ENCODE measurements at regions not wholly inside any gene's neighbourhood (a gene's known extent, or its start where the extent isn't known, plus 50 kb on each side); places are given as distances from the start of the nearest gene placed in this dataset.
"Not testable (repeated sequence)": the region's sequence is repeated elsewhere in the genome, so short reads cannot be mapped to it uniquely, and the experiment has no call there.

GRCh38 chr14:97068293-97068692 is 271.1 kb downstream of the VRK1 start:
- H3K9ac ChIP-seq (ENCODE audit: low read length); H3K4me1 ChIP-seq (ENCODE audit: control insufficient read depth, insufficient read depth, low read length); H3K27me3 ChIP-seq (ENCODE audit: control insufficient read depth, insufficient read depth, low read length); H3K4me3 ChIP-seq (ENCODE audit: low read length); H3K9me3 ChIP-seq (ENCODE audit: control insufficient read depth, low read length); H3K36me3 ChIP-seq (ENCODE audit: control insufficient read depth, insufficient read depth, low read length): not testable (repeated sequence)

- no peaks in the 10 kb centered on the region for H3K4me1 ChIP-seq (ENCODE audit: control insufficient read depth, insufficient read depth, low read length)
- H3K36me3 ChIP-seq (ENCODE audit: control insufficient read depth, insufficient read depth, low read length), result no peaks in the 10 kb centered on the region
- H3K9me3 ChIP-seq (ENCODE audit: control insufficient read depth, low read length), result no peaks in the 10 kb centered on the region
- no peak overlapping the region for H3K9ac ChIP-seq (ENCODE audit: low read length)
- H3K27me3 ChIP-seq (ENCODE audit: control insufficient read depth, insufficient read depth, low read length), result no peaks in the 10 kb centered on the region
- H3K4me3 ChIP-seq (ENCODE audit: low read length), result no peak overlapping the region
Measured at GRCh38 chr14:97070259-97070658, 273.1 kb downstream of the VRK1 start.

- Histone ChIP-seq H3K4me1 (ENCODE audit: control insufficient read depth, insufficient read depth, low read length) (no peaks in the 10 kb centered on the region), H3K27me3 (ENCODE audit: control insufficient read depth, insufficient read depth, low read length) (no peaks in the 10 kb centered on the region), H3K9me3 (ENCODE audit: control insufficient read depth, low read length) (no peaks in the 10 kb centered on the region), H3K9ac (ENCODE audit: low read length) (no peak overlapping the region), H3K4me3 (ENCODE audit: low read length) (no peak overlapping the region), H3K36me3 (ENCODE audit: control insufficient read depth, insufficient read depth, low read length) (no peaks in the 10 kb centered on the region)
Measured at GRCh38 chr14:97071177-97071576, 274.0 kb downstream of the VRK1 start.

- Histone ChIP-seq H3K4me3 (ENCODE audit: low read length) (no peak overlapping the region), H3K9me3 (ENCODE audit: control insufficient read depth, low read length) (no peaks in the 10 kb centered on the region), H3K27me3 (ENCODE audit: control insufficient read depth, insufficient read depth, low read length) (no peaks in the 10 kb centered on the region), H3K9ac (ENCODE audit: low read length) (no peak overlapping the region), H3K4me1 (ENCODE audit: control insufficient read depth, insufficient read depth, low read length) (no peaks in the 10 kb centered on the region), H3K36me3 (ENCODE audit: control insufficient read depth, insufficient read depth, low read length) (no peaks in the 10 kb centered on the region)
Measured at GRCh38 chr14:97073622-97074021, 276.4 kb downstream of the VRK1 start.

- Histone ChIP-seq H3K9me3 (ENCODE audit: control insufficient read depth, low read length) (no peaks in the 10 kb centered on the region), H3K4me1 (ENCODE audit: control insufficient read depth, insufficient read depth, low read length) (no peaks in the 10 kb centered on the region), H3K4me3 (ENCODE audit: low read length) (no peak overlapping the region), H3K36me3 (ENCODE audit: control insufficient read depth, insufficient read depth, low read length) (no peaks in the 10 kb centered on the region), H3K27me3 (ENCODE audit: control insufficient read depth, insufficient read depth, low read length) (no peaks in the 10 kb centered on the region), H3K9ac (ENCODE audit: low read length) (no peak overlapping the region)
Measured at GRCh38 chr14:97074456-97074855, 277.3 kb downstream of the VRK1 start.

- Histone ChIP-seq H3K36me3 (ENCODE audit: control insufficient read depth, insufficient read depth, low read length) (no peaks in the 10 kb centered on the region), H3K4me1 (ENCODE audit: control insufficient read depth, insufficient read depth, low read length) (no peaks in the 10 kb centered on the region), H3K27me3 (ENCODE audit: control insufficient read depth, insufficient read depth, low read length) (no peaks in the 10 kb centered on the region), H3K4me3 (ENCODE audit: low read length) (no peak overlapping the region), H3K9ac (ENCODE audit: low read length) (no peak overlapping the region), H3K9me3 (ENCODE audit: control insufficient read depth, low read length) (no peaks in the 10 kb centered on the region)
Measured at GRCh38 chr14:97074856-97075255, 277.7 kb downstream of the VRK1 start.

- Histone ChIP-seq H3K27me3 (ENCODE audit: control insufficient read depth, insufficient read depth, low read length) (no peaks in the 10 kb centered on the region), H3K36me3 (ENCODE audit: control insufficient read depth, insufficient read depth, low read length) (no peaks in the 10 kb centered on the region), H3K9me3 (ENCODE audit: control insufficient read depth, low read length) (no peaks in the 10 kb centered on the region), H3K4me1 (ENCODE audit: control insufficient read depth, insufficient read depth, low read length) (no peaks in the 10 kb centered on the region), H3K9ac (ENCODE audit: low read length) (no peak overlapping the region), H3K4me3 (ENCODE audit: low read length) (no peak overlapping the region)
Measured at GRCh38 chr14:97077253-97077653, 280.1 kb downstream of the VRK1 start.

- no peak overlapping the region for H3K4me3 ChIP-seq (ENCODE audit: low read length)
- no peaks in the 10 kb centered on the region for H3K36me3 ChIP-seq (ENCODE audit: control insufficient read depth, insufficient read depth, low read length)
- H3K9me3 ChIP-seq (ENCODE audit: control insufficient read depth, low read length), result no peaks in the 10 kb centered on the region
- no peaks in the 10 kb centered on the region for H3K27me3 ChIP-seq (ENCODE audit: control insufficient read depth, insufficient read depth, low read length)
- no peak overlapping the region for H3K9ac ChIP-seq (ENCODE audit: low read length)
- H3K4me1 ChIP-seq (ENCODE audit: control insufficient read depth, insufficient read depth, low read length), result no peaks in the 10 kb centered on the region
Measured at GRCh38 chr14:97077687-97078086, 280.5 kb downstream of the VRK1 start.

- Histone ChIP-seq H3K27me3 (ENCODE audit: control insufficient read depth, insufficient read depth, low read length) (no peaks in the 10 kb centered on the region), H3K36me3 (ENCODE audit: control insufficient read depth, insufficient read depth, low read length) (no peaks in the 10 kb centered on the region), H3K9me3 (ENCODE audit: control insufficient read depth, low read length) (no peaks in the 10 kb centered on the region), H3K4me3 (ENCODE audit: low read length) (no peak overlapping the region), H3K9ac (ENCODE audit: low read length) (no peak overlapping the region), H3K4me1 (ENCODE audit: control insufficient read depth, insufficient read depth, low read length) (no peaks in the 10 kb centered on the region)
Measured at GRCh38 chr14:97080991-97081390, 283.8 kb downstream of the VRK1 start.

- H3K27me3 ChIP-seq (ENCODE audit: control insufficient read depth, insufficient read depth, low read length), result no peaks in the 10 kb centered on the region
- H3K9ac ChIP-seq (ENCODE audit: low read length), result no peak overlapping the region
Measured at GRCh38 chr14:97095269-97095668, 298.1 kb downstream of the VRK1 start.

GRCh38 chr14:97097296-97097695 is 300.1 kb downstream of the VRK1 start:
- H3K36me3 ChIP-seq (ENCODE audit: control insufficient read depth, insufficient read depth, low read length), result no peaks in the 10 kb centered on the region
- no peaks in the 10 kb centered on the region for H3K27me3 ChIP-seq (ENCODE audit: control insufficient read depth, insufficient read depth, low read length)
- no peaks in the 10 kb centered on the region for H3K9me3 ChIP-seq (ENCODE audit: control insufficient read depth, low read length)
- no peak overlapping the region for H3K9ac ChIP-seq (ENCODE audit: low read length)
- H3K4me1 ChIP-seq (ENCODE audit: control insufficient read depth, insufficient read depth, low read length), result no peaks in the 10 kb centered on the region
- H3K4me3 ChIP-seq (ENCODE audit: low read length), result no peak overlapping the region

More at GRCh38 chr14:97095269-97095668, 298.1 kb downstream of the VRK1 start:
- H3K4me3 ChIP-seq (ENCODE audit: low read length), result no peak overlapping the region
- no peaks in the 10 kb centered on the region for H3K36me3 ChIP-seq (ENCODE audit: control insufficient read depth, insufficient read depth, low read length)
- H3K9me3 ChIP-seq (ENCODE audit: control insufficient read depth, low read length), result no peaks in the 10 kb centered on the region
- no peaks in the 10 kb centered on the region for H3K4me1 ChIP-seq (ENCODE audit: control insufficient read depth, insufficient read depth, low read length)

GRCh38 chr14:97100306-97100705 is 303.1 kb downstream of the VRK1 start:
- H3K9me3 ChIP-seq (ENCODE audit: control insufficient read depth, low read length), result no peaks in the 10 kb centered on the region
- H3K27me3 ChIP-seq (ENCODE audit: control insufficient read depth, insufficient read depth, low read length), result no peaks in the 10 kb centered on the region
- H3K4me1 ChIP-seq (ENCODE audit: control insufficient read depth, insufficient read depth, low read length), result no peaks in the 10 kb centered on the region
- no peaks in the 10 kb centered on the region for H3K36me3 ChIP-seq (ENCODE audit: control insufficient read depth, insufficient read depth, low read length)
- H3K9ac ChIP-seq (ENCODE audit: low read length), result no peak overlapping the region
- no peak overlapping the region for H3K4me3 ChIP-seq (ENCODE audit: low read length)

- H3K4me1 ChIP-seq (ENCODE audit: control insufficient read depth, insufficient read depth, low read length), result no peaks in the 10 kb centered on the region
- no peak overlapping the region for H3K4me3 ChIP-seq (ENCODE audit: low read length)
- H3K9me3 ChIP-seq (ENCODE audit: control insufficient read depth, low read length), result no peaks in the 10 kb centered on the region
- no peaks in the 10 kb centered on the region for H3K36me3 ChIP-seq (ENCODE audit: control insufficient read depth, insufficient read depth, low read length)
- H3K9ac ChIP-seq (ENCODE audit: low read length), result no peak overlapping the region
- no peaks in the 10 kb centered on the region for H3K27me3 ChIP-seq (ENCODE audit: control insufficient read depth, insufficient read depth, low read length)
Measured at GRCh38 chr14:97101561-97101960, 304.4 kb downstream of the VRK1 start.

Data from mucosa of stomach (tissue), 1 donor.